ENCODE measurements at regions not wholly inside any gene's neighbourhood (a gene's known extent, or its start where the extent isn't known, plus 50 kb on each side); places are given as distances from the start of the nearest gene placed in this dataset.

GRCh38 chr10:9901971-9902370 is 1115.7 kb upstream of the CELF2 start:
- TF ChIP-seq CTCF (conservative IDR thresholded peaks at IDR 0.05; ENCODE audit: low read depth), result no peak
- H3K27ac ChIP-seq, result no peak overlapping the region
- POLR2A ChIA-PET (ENCODE audit: low non-redundant PET), result no interaction called here
- CTCF ChIA-PET, result no interaction called here
- DNase-seq (ENCODE audit: low spot score), result no peak

GRCh38 chr10:9910446-9910845 is 1107.2 kb upstream of the CELF2 start:
- H3K27ac ChIP-seq, result no peak overlapping the region
- ChIA-PET CTCF (interaction anchor here (0.6 kb wide), 2 partner anchors 23 to 321 kb away, joined by 3 to 5 read pairs; no protein-coding TSS in a partner anchor), POLR2A (ENCODE audit: low non-redundant PET) (no interaction called here)
- no peak for DNase-seq (ENCODE audit: low spot score)
- TF ChIP-seq CTCF (conservative IDR thresholded peaks at IDR 0.05; ENCODE audit: low read depth), result no peak

DNA sequence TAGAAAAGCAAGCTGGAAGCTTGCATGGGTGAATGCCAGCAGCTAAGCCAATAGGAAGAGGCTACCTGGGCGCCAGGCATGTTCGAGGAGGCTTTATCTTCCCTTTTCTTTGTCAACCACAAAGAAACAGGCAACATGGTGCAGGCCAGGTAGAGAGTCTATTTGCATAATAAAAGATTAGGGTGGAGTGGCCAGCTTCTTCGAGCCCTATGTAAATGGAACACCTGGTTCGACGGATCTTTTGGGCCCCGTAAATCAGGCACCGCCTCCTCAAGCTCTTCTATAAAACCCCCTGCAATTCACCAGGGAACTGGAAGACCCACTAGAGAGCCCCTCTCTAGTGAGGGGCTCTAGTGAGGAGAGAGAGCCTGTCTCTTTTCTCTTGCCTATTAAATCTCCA is 1106.2 kb upstream of the CELF2 start:
- ChIA-PET POLR2A (ENCODE audit: low non-redundant PET) (no interaction called here), CTCF (no interaction called here)
- H3K27ac ChIP-seq, result no peak overlapping the region
- no peak for DNase-seq (ENCODE audit: low spot score)
- no peak for TF ChIP-seq CTCF (conservative IDR thresholded peaks at IDR 0.05; ENCODE audit: low read depth)

DNA sequence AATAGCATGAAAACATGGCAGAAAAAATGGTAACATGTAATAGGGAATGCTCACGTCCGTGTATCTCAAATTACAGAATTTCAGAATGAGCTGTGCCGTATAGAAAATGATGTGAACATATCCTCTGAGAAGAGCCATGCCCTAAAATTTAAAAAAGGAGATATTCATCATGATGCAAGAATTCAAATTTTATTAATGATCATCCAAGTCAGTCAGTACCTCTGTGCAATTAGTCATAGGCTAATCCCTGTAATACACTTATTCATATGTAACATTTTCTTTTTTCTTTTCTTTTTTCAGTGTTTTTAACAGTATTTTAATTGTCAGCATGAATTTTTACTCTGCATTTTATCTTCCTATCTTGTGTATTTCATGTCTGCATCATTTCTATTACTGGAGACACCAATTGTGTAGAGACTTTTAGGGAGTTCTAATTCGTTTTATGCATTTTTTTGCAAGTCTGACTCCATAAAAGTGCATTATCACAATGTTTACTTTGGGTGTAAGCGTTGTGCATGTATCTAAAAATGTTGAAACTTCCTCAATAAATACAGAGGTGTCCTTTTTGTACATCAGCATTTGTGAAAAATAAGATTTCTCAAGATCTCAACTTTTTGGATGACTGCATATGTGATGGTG is 1103.7 kb upstream of the CELF2 start:
- H3K27ac ChIP-seq, result no peak overlapping the region
- TF ChIP-seq CTCF (conservative IDR thresholded peaks at IDR 0.05; ENCODE audit: low read depth), result no peak
- POLR2A ChIA-PET (ENCODE audit: low non-redundant PET), result no interaction called here
- CTCF ChIA-PET, result no interaction called here
- DNase-seq (ENCODE audit: low spot score), result no peak

- CTCF ChIA-PET, result interaction anchor here (0.7 kb wide), 1 partner anchor 62 kb away, joined by 3 read pairs; no protein-coding TSS in a partner anchor
- H3K27ac ChIP-seq, result no peak overlapping the region
- POLR2A ChIA-PET (ENCODE audit: low non-redundant PET), result no interaction called here
- no peak for DNase-seq (ENCODE audit: low spot score)
- TF ChIP-seq CTCF (conservative IDR thresholded peaks at IDR 0.05; ENCODE audit: low read depth), result no peak
These were observed 1096.1 kb upstream of the CELF2 start for GRCh38 chr10:9921544-9921943.

DNA sequence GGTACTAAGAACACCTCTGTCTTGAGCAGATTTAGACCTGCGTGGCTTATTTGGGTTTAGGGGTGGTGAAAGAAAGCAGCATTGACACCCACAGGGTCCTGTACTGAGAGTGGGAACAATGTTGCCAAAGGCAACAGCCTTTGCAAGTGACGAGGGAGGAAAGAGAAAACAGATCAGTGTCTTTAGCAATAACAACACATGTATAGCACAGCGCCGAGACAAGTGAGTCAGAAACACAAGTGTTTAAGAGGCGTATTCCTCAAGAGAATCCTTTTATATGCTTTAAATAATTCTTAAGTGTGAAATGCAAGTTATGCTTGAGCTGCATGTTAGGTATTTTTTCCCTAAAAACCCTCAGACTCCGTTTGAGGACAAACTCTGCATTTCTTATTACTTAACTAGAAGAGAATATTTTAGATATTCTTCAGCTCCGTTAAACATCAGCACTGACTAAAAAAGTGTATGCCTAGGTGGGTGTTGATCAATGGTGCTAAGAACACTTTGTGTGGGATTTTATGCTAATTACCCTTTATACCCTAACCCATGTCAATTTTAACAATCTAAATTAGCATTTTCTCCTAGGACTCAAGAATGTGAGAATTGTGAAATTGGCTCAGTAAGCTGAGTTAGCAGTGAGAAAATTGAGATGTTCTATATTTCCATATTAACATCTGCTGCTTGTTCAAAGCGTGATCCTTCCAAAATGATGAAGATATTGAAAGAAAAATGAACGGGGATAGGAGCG is 1095.4 kb upstream of the CELF2 start:
- no peak for DNase-seq (ENCODE audit: low spot score)
- ChIA-PET POLR2A (ENCODE audit: low non-redundant PET) (no interaction called here), CTCF (interaction anchor here (0.7 kb wide), 1 partner anchor 63 kb away, joined by 3 read pairs; no protein-coding TSS in a partner anchor)
- H3K27ac ChIP-seq, result no peak overlapping the region
- TF ChIP-seq CTCF (conservative IDR thresholded peaks at IDR 0.05; ENCODE audit: low read depth), result no peak

Data from RWPE1 (cell line).